ENCODE measurements at regions not wholly inside any gene's neighbourhood (a gene's known extent, or its start where the extent isn't known, plus 50 kb on each side); places are given as distances from the start of the nearest gene placed in this dataset.

DNA sequence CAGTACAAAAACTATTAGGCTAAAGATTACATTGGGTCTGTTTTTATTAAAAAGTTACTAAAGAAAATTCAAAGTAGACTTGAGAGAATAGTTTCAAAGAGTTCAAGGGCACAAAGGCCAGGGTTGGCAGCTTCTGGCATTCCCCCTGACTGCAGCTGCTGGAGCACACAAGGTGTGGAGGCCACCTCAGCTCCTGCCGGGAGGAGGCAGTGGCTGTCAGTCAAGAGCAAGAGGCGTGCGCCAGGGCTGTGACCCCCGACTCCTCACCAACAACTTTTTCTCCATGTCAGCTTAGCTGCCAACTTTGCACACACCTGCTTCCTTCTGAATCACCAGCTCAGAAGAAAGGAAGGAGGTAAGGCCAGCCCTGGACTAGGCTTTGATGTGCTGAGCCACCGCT, 144.6 kb upstream of the PLXNA4 start:
- TF ChIP-seq, protein P1, sequence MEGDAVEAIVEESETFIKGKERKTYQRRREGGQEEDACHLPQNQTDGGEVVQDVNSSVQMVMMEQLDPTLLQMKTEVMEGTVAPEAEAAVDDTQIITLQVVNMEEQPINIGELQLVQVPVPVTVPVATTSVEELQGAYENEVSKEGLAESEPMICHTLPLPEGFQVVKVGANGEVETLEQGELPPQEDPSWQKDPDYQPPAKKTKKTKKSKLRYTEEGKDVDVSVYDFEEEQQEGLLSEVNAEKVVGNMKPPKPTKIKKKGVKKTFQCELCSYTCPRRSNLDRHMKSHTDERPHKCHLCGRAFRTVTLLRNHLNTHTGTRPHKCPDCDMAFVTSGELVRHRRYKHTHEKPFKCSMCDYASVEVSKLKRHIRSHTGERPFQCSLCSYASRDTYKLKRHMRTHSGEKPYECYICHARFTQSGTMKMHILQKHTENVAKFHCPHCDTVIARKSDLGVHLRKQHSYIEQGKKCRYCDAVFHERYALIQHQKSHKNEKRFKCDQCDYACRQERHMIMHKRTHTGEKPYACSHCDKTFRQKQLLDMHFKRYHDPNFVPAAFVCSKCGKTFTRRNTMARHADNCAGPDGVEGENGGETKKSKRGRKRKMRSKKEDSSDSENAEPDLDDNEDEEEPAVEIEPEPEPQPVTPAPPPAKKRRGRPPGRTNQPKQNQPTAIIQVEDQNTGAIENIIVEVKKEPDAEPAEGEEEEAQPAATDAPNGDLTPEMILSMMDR (IDR thresholded peaks at IDR 0.05; ENCODE audit: low read length), result no peak
- TF ChIP-seq EZH2 (optimal IDR thresholded peaks at IDR 0.05; ENCODE audit: low read depth, low read length), result no peak
- no peak for TF ChIP-seq EZH2phosphoT487 (IDR thresholded peaks at IDR 0.05; ENCODE audit: low read length)

All from MM.1S (cell line).